ENCODE measurements at regions not wholly inside any gene's neighbourhood (a gene's known extent, or its start where the extent isn't known, plus 50 kb on each side); places are given as distances from the start of the nearest gene placed in this dataset.

DNA sequence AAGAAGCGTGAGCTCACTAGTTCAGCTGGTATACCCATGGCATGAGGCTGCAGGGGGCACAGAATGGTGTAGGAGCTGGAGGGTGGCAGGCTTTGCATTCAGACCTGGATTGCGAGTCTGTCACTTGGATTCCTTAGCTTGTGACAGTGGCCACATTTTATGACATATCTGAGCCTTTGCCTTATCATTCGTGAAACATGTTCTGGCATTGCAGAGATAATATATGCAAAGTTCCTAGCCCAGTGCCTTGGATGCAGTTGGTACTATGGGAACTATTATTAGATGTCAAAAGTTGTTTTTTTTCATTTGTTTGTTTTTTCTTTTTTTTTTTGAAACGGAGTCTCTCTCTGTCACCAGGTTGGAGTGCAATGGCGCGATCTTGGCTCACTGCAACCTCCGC lies 230.7 kb upstream of the PRDM1 start:
- TF ChIP-seq, protein P1, sequence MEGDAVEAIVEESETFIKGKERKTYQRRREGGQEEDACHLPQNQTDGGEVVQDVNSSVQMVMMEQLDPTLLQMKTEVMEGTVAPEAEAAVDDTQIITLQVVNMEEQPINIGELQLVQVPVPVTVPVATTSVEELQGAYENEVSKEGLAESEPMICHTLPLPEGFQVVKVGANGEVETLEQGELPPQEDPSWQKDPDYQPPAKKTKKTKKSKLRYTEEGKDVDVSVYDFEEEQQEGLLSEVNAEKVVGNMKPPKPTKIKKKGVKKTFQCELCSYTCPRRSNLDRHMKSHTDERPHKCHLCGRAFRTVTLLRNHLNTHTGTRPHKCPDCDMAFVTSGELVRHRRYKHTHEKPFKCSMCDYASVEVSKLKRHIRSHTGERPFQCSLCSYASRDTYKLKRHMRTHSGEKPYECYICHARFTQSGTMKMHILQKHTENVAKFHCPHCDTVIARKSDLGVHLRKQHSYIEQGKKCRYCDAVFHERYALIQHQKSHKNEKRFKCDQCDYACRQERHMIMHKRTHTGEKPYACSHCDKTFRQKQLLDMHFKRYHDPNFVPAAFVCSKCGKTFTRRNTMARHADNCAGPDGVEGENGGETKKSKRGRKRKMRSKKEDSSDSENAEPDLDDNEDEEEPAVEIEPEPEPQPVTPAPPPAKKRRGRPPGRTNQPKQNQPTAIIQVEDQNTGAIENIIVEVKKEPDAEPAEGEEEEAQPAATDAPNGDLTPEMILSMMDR (IDR thresholded peaks at IDR 0.05; ENCODE audit: insufficient read depth, low read length, poor library complexity, severe bottlenecking): no peak
- no peak for TF ChIP-seq EZH2phosphoT487 (conservative IDR thresholded peaks at IDR 0.05; ENCODE audit: low read length)
